GM19023 (cell line): ENCODE measurements at regions not wholly inside any gene's neighbourhood (a gene's known extent, or its start where the extent isn't known, plus 50 kb on each side); places are given as distances from the start of the nearest gene placed in this dataset.

Source experiments
- ATAC-seq: cut with Tn5 transposase; IDR thresholded peaks from one replicate; pipeline ENCODE4 v1.9.1; 2021; ENCODE audit warnings: mild to moderate bottlenecking, moderate library complexity; ENCODE audit not compliant: unreplicated experiment

DNA sequence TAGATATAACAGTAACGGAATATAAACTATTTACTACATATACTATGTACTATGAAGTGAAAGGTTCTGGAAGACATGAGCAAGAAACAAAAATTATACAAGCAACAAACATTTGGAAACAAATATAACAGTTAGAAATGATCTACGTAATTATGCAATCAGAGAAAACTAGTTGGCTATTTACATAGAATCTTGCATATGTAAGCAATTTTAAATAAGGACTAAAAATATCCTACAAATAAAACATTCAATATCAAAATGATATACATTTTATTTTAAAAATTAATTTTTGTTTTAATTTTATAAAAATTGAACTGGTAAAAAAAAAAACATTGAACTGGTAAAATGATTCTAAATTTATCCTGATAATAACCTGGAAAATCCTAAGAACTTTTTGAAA is 642.5 kb upstream of the PCDH10 start:
- ATAC-seq, result no peak

DNA sequence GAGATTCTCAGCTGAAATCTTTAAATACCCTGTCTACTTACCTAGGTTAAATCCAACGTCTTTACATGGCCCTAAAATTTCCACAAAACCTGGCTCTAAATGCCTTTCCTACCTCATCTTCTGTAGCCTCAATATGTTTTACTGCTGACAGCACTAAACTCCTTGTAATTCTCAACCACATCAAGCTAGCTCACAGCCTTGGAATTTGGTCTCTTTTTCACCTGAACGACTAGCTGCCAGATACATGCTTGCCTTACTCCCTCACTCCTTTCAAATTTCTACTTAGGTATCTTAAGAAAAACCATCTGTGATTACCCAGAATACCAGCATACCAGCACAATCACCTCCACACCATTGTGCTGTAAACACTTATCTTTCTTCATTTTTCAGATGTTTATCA is 635.6 kb upstream of the PCDH10 start:
- no peak for ATAC-seq

DNA sequence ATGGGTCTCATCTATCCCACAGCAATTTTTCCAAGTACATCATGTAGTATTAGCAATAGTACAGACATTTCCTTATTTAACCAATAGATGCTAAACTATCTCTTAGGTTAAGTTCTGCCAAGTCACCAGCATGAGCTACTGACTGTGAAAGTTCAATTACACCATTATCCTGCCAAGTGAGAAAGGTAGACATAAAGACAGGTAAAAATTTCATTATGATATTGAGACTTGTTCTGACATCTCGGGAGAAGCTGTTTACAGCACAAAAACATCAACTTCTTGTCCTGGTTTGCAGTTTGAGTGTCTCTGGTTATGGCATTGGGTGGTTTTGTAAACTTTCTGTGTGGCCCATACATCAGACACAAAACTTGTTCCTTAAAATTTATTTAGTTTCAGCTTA is 622.4 kb upstream of the PCDH10 start:
- no peak for ATAC-seq

DNA sequence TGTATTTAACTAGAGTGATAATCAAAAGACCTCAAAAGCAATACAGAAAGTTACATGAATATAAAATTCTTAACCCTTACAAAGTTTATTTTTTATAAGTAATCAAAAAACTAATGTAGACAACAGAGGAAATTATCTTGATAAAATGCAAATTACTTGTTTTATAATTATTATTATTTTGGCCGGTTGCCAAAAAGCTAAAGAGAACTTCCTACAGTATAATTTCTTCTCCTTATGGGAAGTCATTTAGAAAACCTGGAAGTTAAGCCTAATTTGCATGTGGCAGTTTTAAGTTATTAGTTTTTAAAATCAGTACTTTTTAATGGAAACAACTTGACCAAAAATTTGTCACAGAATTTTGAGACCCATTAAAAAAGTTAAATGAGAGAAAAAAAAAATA is 621.3 kb upstream of the PCDH10 start:
- ATAC-seq, result no peak

DNA sequence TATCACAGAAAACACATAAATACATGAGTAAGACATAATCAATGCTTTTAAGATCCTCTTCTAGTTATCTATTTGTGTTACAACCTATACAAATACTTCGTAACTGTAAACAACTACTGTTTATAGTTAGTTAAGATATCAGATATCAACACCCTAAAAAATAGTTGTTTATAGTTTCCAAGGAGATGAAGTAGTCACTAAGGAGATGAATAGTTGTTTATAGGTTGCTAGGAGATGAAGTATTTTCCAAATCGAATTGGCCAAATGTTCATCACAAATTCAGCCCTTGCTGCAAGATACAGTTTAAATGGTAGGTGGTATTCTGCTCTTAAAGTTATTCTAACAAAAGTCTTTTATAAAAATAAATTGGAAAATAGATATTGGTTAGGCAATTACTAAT is 618.2 kb upstream of the PCDH10 start:
- no peak for ATAC-seq

DNA sequence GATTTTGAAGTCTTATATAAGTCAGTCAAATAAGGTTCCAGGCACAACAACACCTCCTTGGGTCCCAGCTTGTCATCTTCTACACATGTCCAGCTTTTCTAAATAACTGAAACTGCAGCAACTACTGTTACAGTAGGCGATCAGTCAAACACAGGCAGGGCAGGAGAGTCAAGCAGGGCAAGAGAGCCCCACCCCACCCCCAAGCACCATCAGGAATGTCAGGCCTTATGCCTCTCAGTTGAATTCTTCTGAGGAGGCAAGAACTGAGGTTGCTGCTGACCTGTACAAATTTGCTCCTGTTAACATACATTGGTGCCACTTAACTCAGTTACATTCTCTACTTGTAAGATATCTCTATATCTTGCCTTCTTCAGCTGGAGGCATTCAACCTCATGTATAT is 608.8 kb upstream of the PCDH10 start:
- ATAC-seq, result no peak

DNA sequence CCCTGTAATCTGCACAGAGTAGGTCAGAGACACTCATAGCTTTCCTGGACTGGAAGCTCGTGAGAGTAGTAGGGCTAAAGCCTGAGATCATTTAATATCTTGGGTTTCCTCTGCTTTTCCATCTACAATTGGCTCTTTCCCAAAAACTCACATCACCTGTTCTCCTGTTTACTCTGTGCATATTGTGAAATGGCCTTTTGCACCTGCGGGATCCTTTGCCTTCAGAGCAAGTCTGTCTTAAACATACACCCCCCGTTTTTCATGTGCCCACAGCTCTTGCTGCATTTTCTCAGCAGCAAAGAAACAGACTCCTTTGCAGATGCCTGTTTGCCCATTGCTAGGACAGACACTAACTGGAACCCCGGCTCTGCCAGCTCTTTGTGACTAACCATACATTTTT is 608.3 kb upstream of the PCDH10 start:
- no peak for ATAC-seq

DNA sequence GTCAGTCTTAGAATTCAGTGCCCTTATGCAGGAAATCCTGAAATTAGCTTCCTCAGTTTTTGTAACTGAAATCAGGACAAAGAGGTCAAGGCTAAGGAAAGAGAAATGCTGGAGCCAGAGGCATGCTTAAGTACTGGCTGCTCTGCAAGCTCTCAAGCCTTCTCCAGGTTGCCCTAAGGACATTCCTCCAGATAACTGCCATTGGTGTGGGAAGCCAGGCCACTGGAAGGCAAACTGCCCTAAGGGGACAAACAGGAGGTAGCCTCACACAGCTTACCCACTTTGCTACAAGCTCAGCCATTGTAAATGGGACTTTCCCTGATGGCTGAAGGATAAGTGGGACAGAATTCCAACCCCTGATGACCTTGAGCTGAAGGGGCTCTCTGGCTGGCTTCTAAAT is 606.9 kb upstream of the PCDH10 start:
- ATAC-seq, result no peak

DNA sequence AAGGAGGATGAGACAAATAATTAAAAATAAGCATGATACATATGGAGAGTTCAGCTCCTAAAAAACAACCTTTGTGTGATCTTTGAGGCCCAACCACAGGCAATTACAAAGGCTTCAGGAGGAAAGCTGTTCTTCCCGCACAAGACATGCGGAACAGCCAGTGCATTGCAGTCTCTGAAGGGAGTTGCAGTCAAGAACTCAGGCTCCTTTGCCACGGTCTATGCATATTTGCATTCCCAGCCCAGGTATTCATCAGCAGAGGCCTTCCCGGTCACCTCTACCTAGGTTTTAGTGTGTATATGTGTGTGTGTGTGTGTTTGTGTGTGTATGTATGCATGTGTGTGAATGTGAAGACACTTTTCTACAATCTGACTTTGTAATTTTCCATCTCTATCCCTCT is 600.6 kb upstream of the PCDH10 start:
- ATAC-seq, result no peak

DNA sequence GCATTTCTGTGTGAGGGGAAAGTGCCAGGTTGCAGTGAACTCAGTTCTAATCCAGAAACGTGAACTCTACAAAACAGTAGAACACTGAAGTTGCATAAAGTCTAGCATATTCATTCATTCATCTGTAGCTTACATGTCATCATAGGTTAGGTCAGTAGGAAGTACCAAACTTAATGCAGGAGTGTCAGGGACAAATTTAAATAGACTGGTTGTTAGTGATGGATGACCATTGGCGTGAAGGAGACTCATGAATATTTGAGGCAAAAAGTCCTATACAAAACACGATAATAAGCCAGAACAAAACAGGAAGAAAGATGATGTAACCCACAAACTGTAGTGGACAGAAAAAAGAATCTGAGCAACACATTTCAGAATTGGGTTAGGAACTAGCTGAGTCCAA is 592.8 kb upstream of the PCDH10 start:
- ATAC-seq, result no peak

DNA sequence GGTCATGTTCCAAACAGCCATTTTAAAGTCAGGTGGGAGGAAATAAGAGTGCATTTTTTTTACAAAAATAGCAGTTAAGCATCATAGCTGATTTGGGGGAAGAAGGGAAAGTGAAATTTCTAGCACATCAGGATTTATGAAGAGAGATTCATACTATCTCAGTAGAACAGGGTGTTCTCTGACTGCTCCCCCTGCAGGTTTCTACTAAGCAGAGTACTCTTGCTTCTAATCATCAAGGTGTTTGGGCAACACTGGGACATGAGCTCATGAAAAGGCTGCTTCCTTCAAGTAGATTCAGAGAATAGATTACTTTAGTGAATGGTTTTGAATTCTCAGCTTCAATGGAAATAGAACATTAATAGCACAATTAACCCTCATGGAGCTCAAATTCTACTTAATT is 591.4 kb upstream of the PCDH10 start:
- no peak for ATAC-seq

DNA sequence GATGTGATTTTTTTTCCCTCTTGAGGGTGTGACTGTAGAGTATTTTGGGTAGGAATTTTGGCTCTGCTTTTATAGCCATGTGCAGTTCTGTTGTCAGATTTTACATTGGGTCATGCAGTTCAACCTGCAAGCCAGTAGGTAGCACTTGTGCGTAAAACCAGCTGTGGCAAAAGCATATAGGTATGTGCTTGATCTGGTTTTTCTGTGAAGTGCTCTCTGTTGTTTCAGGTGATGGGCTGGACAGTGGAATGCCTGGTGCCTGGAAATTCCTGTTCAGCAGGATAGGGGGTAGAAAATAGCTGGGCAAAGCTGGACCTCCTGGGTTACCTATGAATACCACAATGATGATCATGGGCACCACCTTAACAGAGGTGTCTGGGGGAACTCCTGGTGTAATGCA is 584.2 kb upstream of the PCDH10 start:
- no peak for ATAC-seq

DNA sequence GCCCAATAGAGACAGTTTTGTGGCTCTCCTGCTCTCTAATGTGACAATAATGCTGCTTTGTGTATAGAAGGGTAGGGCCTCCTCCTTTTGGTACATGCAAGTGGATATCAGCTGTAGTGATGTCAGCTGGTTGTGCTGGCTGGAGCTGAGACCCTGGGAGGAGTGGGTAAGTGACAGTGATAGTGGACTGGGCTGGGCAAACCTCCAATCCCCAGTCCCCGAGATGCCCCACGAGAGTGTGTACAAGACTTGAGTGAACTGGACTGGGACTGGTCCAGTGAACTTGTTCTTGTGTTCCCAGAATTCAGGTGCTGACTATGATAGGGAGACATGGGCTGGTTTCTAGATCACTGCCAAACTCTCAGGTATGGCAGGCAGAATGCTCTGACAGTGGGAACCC is 583.6 kb upstream of the PCDH10 start:
- ATAC-seq, result no peak

DNA sequence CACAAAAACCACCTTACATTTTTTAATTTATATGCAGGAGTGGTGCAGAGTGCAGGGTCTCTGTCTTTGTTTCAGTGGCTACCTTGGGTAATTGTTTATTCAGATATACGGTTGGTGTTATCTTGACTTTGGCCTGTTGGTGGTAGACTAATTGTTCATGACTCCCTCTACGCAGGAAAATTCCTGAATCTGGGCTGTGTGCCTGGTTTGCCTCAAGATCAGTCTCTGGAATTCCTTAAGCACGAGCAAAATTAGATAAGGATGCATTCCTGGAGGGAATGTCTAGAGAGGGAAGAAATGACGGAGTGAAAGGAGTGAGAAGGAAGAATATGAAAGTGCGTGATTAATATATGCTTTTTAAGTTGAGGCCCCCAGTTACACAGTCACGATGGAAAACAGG is 576.9 kb upstream of the PCDH10 start:
- ATAC-seq, result no peak

DNA sequence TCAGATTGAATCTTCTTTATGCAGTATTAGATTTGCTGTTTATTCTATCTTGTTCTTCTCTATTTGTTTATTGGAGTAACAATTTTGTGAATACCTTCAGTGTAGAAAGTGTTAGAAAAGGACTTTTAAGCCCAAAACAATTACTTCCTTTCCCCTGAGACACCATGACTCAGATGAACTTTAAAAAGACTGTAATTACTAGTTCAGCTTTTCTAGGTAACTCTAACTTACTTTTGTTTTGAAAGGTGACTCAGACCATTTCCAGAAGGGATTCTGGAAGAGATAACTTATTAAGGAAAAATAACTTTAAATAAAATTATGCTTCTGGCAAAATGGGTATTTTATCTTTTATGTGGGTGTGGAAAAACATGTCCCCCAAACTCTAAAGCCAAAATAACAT is 561.5 kb upstream of the PCDH10 start:
- no peak for ATAC-seq

DNA sequence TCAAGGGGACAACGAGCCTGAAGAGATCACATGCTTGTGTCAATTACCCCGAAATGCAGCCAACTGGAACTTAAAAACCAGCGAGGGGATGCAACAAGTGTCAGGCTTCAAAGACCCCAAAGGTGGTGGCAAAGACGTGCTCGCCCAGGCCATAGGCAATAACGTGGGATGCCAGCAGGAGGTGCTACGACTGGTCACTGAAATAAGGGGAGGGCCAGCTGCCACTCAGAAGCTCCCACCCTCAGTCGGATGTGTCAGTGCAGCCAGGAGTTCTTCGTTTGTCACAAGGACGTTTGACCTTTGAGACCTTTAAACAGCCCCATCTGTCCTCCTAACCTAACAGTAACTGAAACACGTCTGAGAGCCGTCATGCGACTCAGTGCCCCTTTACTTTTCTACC is 556.8 kb upstream of the PCDH10 start:
- ATAC-seq, result no peak

DNA sequence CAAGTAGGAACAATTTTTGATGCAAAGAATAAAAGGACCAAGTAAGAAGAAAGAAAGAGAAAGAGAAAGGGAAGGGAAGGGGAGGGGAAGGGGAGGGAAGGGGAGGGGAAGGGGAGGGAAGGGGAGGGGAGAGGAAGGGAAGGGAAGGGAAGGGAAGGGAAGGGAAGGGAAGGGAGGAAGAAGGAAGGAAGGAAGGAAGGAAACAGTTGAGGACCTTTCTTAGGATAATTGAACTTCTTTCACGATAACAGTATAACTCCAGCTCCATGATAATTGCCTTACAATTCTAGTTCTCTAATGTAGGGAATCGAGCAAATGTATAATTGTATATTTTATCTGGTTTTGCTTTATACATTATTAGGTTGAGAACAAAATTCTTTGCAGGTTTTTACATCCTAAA is 556.2 kb upstream of the PCDH10 start:
- ATAC-seq, result no peak

DNA sequence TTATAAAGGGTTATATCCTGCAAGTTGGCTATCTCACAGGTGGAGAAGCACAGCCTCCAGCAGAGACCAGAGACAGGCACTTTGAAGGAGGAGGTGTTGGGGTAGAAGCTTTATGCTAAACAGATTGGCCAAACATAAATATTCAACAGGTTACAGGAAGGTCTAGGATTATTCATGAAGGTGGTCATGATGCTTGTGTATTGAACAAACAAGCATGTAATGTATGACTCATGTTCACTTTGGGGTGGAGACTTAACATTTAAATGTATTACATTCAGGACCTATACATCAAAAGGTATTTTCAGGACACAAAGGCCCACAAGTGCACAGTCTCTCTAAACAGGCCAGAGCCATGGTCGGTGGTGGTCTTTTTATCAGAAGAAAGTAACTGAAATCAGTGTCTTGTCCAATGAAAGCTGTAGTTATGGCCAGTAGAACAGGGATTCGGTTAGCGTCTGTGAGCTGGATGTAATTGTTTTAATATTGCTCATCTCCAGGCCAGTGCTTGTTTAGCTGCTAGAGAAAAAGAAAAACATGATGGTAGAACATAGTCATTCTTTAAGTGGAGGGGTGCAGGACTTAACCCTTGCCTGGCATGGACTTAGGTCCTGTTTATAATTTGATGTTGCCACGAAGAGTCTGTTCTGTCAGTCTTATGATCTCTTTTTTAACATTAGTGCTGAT is 555.2 kb upstream of the PCDH10 start:
- no peak for ATAC-seq

DNA sequence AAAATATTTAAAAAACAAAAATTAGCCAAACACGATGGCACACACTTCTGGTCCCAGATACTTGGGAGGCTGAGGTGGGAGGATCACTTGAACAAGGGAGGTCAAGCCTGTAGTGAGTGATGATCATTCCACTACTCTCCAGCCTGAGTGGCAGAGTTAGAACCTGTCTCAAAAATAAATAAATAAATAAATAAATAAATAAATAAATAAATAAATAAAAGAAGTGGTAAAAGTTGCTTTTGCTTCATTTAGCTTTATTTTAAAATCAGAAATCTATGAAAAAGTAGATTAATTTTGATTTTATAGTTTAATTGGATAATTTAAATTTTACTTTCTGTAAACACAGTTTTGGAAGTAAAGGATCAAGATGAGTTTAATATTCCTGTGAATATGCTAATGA is 552.9 kb upstream of the PCDH10 start:
- ATAC-seq, result no peak

DNA sequence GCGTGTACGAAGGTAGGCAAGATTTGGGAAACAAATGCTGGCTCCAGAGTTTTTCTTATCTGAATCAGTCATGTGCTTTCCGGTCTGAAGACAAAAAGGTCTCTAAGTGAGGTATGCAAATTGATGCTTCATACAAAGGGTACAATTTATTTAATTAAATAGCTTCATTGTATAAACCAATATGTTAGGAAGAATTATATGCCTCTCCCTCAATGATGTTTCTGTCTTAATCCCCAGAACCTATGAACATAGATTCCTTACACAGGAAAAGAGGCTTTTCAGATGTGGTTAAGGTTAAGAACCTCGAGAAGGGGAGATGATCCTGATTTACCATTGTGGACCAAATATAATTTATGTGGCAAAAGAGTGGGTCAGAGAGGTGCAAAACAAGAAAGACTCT is 543.5 kb upstream of the PCDH10 start:
- no peak for ATAC-seq

DNA sequence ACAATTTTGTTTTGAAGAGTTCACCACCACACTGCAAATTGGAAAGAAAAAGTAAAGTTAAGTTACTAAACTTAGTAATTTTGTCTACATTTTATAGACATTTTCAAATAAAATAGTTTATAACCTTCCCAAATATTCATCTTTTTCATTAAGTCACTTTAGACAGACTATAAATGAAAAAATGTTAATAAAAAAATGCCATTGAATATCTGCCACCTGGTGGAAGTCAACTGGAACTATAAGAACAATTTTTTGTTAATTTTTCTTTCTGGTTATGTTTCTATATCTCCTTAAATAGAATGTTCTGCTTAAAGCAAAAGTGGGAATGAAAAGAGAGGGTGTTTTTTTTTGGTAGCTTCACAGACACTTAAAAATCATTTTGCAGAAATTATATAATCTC is 534.4 kb upstream of the PCDH10 start:
- no peak for ATAC-seq

DNA sequence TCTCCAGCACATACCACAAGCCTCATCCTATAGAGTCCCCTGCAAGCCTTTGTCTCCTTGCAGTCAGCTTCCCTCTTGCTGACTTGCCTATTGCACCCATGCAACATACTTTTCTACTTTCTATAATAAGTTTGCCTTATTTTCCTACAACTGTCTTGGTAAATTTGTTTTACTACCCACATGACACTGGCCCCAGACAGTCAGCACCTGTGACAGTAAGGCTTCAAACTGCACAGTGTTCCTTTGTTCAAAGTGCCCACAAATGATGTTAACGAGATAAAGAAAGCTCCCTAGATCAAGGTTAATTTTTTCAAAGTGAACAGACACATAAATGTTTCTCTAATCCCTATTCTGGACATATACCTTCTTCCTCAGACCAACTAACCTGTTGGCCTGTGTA is 529.1 kb upstream of the PCDH10 start:
- no peak for ATAC-seq

DNA sequence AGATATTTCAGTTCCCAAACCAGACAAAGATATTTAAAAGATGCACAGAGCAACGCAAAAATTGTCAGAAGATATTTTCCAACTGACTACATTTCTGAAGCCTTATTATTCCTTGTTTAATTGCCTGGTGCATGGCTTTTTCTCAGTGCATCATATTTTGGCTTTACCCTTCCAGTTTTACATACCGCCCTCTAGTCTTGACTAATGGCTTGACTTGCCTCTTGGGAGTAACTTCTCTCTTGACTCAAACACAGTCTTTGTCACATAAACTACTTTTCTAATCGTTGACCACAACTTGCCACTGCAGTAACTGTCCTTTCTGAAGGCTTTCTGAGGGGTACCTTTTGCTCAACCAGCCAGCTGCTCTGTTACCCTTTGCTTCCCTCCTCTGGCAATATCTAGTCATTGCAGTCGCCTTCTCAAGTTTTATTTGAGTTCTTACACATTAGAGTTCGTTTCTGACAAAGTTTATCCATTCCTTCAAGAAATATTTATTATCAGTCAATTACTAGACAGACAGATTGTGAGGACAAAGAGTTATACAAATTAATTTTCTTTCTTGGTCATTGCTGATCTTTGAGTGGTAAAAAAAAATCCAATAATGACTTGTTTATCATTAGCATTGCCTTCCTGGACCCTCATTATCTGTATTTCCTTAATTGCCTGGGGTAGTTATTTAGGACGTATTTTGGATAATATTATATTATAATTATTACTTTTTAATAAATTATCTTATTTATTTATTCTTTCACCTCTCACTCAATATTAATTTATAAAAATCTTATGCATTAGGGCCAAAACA is 506.9 kb upstream of the PCDH10 start:
- no peak for ATAC-seq
